Daoy (cell line): ENCODE measurements at regions not wholly inside any gene's neighbourhood (a gene's known extent, or its start where the extent isn't known, plus 50 kb on each side); places are given as distances from the start of the nearest gene placed in this dataset.
A peak's percentile ranks its signal among the peaks of the same experiment; 100 is the strongest.

Source experiments
- DNase-seq: peaks from one replicate; pipeline ENCODE4 v3.0.0-alpha.2; 2015; ENCODE audit warnings: low read depth

DNA sequence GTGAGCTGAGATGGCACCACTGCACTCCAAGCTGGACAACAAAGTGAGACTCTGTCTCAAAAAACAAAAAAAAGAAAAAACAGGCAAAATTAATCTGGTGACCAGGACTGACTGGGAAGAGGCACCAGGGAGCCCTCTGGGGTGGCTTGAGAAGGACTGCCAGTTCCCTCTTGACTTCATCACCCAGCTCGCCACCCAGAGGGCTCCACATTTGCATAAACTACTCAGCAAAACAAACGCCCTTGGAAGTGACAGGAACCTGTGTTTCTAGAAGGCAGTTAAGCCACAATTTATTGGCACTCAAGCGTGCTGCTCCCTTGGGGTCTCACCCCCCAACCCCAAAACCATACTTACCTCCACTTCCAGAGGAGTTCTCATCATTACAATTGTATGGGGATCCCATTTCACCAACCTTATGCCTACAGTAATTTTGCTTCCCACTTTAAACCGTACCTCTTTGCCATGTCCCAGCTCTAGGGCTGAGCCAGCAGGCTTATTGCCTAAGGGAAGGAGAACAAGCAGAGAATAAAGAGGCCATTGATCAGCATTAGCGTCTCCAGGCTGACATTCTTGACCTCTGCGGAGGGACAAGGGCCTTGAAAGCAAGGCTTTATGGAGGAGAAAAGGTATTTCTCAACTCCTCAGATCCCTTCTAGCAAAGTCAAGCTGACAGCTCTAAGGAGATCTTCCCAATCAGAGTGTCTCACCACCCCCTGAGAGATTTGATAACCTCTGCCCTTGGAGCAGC, 357.4 kb downstream of the SHQ1 start:
- no peak for DNase-seq

DNA sequence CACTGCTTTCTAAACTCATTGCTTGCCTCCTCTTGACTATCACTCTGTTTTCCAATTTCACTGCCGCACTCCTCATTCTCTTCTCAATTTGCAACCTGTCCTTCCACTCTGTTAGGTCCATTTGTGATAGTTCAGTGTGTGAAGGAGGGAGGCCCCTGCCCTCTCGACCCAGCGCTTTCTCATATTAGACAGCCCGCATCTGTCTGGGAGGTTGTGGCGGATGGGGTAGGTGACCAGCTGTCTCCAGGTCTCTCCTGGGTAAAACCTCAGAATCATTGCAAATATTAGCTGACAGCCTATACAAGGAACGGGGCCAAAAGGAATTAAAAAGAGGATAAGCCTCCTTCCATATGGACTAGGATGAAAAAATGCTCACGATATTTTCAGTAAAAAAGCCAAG, 358.3 kb downstream of the SHQ1 start:
- no peak for DNase-seq

GRCh38 chr3:72488738-72489035, 359.6 kb downstream of the SHQ1 start:
- peak; percentile 56 for DNase-seq

DNA sequence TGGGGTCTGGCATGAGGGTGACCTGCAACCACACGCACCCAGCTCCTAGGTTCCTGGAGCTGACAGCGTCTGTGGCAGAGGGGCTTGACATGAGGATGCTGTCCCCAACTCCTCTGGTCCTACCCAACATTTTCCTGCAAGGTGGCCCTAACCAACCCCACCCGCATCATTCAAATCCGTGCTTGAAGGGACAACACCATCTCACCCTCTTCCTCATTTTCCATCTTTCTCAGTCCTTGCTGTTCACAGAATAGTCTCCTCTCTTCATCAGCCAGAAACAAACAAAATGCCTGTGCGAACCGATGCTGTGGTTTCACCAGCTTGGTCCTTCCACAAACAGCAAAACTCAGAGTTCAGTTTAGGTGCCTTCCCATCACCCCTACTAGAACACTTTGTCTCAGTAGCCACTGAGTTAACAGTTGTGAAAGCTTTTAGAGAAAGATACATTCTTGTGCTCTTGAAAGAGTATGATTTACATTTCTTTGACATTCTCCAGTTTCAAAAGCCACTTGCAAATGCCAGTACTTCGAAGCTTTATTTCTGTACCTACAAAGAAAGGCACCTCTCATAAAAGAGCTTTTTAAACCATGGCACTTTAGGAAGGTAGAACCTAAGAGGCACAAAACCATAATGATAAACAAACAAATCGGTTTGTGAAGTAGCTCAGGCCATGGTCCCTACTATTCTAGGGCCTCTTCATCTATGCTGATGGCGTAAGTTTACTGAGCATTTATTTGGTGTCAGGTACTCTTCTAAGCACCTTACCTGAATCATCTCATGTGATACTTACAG, 360.1 kb downstream of the SHQ1 start:
- DNase-seq, result no peak

GRCh38 chr3:72487078-72487765, 361.0 kb downstream of the SHQ1 start:
- peak; percentile 83 for DNase-seq

- DNase-seq, result no peak
These were observed 362.6 kb downstream of the SHQ1 start for GRCh38 chr3:72485641-72486040.

DNA sequence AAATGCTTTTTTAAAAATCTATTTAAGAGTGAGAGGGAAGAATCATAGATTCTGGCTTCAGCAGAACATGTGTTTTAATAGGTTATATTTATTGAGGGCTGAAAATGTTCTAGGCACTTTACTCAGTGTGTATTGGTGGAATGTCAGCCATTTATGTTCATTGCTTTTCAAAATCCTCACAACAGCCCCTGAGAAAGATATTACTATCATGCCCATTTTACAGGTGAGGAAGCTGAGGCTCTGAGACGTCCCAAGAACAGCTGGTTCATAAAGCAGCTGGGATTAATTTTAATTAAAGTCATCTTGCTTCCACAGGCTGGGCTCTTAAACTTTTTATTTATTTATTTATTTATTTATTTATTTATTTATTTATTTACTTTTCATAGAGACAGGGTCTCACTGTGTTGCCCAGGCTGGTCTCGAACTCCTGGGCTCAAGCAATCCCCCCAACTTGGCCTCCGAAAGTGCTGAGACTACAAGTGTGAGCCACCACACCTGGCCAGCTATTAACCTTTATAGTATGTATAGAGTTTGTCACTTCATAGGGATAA, 364.6 kb downstream of the SHQ1 start:
- DNase-seq, result no peak

DNA sequence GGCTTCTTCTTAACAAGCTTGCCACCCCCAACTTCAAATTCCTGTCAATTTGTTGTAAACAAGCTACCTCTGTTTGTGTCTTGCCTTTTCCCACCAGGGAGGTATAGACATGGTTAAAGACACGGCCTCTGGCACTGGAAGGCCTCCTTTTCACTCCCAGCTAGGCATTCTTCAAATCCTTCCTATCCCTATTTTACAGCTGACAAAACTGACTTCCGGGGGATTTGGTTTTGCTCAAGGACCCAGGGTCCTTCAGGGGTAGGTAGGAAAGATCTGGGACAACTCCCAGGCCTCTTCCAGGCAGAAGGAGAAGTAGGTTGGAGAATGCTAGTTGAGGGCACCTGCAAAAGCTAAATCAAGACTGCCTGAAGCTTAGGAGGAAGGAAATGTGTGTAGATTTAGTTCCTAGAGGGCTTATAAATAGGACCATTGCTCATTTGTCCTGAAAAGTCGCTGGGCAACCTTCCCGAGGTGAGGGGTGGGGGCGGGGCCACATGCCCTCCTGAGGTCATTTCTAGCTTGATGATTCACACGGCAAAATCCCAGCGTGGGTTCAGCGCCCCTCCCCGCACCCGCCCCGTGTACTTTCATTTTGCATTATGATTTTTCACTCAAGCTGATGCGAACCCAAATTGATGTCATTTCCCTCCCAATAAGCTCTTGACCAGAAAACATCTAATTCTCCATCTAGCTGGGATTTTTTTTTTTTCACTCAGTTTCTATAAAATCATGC, 365.5 kb downstream of the SHQ1 start:
- peak; percentile 82 for DNase-seq

DNA sequence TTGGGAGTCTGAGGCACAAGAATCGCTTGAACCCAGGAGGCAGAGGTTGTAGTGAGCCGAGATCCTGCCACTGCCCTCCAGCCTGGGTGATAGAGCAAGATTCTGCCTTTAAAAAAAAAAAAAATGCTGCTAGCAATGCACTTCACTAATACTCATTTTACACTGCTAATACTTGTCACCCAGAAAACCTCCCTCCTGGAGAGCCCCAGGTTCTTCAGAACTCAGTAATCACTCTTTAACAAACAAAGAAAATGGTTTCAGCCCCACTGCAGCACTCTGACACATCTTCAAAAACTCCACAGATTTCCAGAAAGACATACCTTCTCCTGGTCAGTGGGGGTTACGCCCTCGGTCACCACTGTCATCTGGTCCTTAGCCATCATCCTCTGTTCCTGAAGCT, 366.7 kb downstream of the SHQ1 start:
- DNase-seq, result no peak

DNA sequence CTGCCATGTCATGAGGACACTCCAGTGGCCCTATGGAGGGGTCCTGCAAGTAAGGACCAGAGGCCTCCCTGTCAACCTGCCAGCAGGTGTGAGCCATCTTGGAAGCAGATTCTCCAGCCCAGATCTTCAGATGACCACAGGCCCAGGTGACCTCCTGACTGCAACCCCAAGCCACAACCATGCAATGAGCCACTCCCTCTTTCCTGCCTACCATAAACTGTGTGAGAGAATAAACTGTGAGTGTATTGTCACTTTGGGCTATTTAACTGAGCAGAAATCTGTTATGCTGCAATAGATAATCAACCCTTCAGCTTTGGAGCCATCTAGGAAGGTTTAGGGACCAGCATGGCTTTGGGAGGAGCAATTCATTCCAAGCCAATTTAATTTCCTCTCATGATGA, 367.9 kb downstream of the SHQ1 start:
- no peak for DNase-seq

- no peak for DNase-seq
These were observed 368.5 kb downstream of the SHQ1 start for GRCh38 chr3:72479651-72480215.

GRCh38 chr3:72476139-72476483, 372.1 kb downstream of the SHQ1 start:
- DNase-seq, result no peak

GRCh38 chr3:72475258-72476138, 372.7 kb downstream of the SHQ1 start:
- DNase-seq, result no peak

DNA sequence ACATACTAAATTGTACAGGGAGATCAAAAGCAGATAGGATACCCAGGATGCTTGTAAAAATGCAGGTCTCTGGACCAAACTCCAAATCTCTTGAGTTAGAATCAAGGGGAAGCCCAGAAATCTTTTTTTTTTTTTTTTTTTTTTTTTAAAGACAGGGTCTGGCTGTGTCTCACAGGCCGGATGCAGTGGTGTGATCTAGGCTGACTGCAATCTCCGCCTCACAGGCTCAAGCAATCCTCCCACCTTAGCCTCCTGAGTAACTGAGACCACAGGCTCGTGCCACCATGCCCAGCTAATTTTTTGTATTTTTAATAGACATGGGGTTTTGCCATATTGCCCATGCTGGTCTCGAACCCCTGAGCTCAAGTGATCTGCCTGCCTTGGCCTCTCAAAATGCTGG, 373.5 kb downstream of the SHQ1 start:
- no peak for DNase-seq

DNA sequence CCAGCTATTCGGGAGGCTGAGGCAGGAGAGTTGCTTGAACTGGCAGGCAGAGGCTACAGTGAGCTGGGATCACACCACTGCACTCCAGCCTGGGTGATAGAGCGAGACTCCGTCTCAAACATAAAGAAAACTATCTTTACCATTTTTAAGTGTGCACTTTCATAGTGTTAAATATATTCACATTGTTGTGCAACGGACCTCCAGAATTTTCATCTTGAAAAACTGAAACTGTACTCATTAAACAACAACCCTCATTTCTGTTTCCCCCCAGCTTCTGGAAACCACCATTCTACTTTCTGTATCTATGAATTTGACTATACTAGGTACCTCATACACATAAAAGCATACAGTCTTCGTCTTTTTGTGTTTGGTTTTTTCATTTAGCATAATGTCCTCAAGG, 375.1 kb downstream of the SHQ1 start:
- DNase-seq, result no peak

DNA sequence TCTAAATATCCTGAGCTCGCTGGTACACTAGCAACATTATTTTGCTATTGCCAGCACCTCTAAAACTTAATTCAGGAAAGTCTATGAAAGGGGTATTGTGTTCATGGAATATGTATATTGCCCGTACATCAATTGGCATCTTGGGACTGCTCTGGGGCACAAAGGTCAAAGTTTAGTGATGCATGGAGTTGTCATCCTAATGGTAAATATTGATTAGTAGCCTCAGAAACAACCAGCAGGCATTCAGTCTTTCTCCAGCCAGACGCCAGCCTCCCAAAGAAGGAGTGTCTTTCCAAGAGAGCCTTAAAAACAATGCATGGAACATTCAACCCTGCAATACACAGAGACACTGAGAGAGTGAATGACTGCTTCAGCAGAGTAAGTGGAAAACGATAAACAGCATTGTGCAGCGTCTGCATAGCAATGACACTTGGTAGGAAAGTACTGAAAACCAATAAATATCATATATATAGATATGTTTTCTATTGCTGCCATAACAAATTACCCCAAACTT, 377.3 kb downstream of the SHQ1 start:
- no peak for DNase-seq

DNA sequence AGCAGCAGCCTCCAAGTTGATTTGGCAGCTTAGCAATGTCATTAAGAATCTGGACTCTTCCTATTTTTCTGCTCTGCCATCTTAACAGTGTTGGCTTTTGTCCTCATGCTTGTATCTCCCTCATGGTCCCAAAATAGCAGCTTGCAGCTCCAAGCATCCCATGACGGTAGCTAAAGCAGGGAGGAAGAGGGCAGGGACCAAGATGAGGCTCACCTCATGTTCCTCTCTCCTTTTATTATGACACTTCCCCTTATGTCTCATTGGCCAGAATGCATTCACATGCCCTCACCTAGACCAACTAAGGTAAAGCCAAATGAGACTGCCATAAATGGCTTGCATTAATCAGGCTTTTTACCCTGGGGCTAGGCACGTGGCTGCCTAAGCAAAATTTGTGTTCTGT, 382.4 kb downstream of the SHQ1 start:
- DNase-seq, result no peak

- no peak for DNase-seq
These were observed 385.2 kb downstream of the SHQ1 start for GRCh38 chr3:72463083-72463482.

- no peak for DNase-seq
These were observed 385.6 kb downstream of the SHQ1 start for GRCh38 chr3:72462595-72463011.

DNA sequence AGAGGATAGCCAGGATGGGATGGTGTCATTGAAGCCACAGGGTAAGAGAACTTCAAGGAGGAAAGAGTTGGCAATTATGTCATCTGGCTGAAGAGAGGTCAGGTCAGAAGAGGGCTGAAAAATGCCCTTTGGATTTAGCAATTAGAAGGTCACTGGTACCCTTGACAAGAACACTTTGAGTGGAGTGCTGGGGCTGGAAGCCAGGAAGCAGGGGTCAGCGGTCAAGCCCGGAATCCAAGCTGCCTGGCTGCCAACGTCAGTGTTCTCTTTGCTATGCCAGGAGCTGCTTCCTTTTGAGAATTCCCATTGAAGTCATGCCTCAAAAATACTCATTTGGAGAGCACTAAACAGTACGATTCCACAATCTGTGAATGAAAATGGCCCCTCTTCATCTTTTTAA, 386.5 kb downstream of the SHQ1 start:
- DNase-seq, result no peak
